ENCODE measurements at regions not wholly inside any gene's neighbourhood (a gene's known extent, or its start where the extent isn't known, plus 50 kb on each side); places are given as distances from the start of the nearest gene placed in this dataset.
"Not testable (repeated sequence)": the region's sequence is repeated elsewhere in the genome, so short reads cannot be mapped to it uniquely, and the experiment has no call there.

DNA sequence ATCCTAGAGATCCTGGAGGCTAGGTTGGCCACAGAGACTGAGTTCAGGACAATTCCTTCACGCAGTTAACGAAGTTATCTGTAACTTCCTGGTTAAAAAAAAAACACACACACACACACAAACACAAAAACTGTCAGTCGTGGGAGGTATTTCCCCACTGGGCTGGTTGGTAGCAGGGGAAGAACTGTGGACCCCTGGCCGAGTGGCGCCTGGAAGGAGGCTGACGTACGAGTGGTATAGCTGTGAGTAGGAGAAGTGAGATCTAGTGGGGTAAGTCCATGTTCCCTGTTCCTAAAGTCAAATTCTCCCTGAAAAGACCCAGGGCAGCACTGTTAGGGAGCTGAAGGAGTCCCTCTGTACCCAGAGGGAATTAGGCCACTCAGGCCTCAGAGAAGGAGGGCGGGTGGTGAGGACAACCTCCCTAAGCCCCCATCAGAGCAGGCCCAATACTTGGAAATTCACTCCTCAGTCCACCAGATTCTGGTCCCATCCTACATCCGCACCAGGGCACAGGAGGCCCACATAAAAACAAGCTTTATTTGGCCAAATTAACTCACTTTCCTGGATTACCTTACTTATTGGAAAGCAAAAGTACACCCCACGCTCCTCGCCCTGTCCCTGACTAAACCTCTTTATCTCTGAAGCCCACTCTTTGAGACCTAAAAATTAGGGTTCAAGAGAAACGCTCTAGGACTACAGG lies 108.3 kb upstream of the FOXD4L5 start:
- not testable (repeated sequence) for H3K27ac Mint-ChIP-seq; H3K27me3 Mint-ChIP-seq; H3K4me3 Mint-ChIP-seq; ATAC-seq; H3K36me3 Mint-ChIP-seq (ENCODE audit: low read depth); DNase-seq; H3K4me1 Mint-ChIP-seq; H3K9me3 ChIP-seq (ENCODE audit: control insufficient read depth, low read length, poor library complexity, severe bottlenecking)

DNA sequence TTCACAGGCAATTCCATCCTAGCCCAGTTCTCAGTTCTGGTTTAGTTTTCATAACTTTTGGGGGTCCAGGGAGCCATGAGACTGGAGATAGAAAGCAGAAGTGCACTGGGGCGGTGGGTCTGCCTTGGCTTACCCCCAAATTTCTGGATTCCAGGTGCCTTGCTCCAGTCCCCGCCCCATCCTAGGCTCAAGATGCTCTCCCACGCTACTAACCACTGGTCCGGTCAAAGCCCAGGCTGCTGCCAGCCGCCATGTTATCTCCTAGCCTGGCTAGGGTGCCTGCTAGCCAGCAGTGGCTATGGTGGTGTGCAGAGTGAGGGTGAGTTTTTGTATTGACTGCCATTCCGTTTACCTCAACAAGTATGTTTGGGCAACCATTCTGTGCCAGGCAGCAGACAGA lies 107.6 kb upstream of the FOXD4L5 start:
- not testable (repeated sequence) for H3K36me3 Mint-ChIP-seq (ENCODE audit: low read depth); H3K27ac Mint-ChIP-seq

DNA sequence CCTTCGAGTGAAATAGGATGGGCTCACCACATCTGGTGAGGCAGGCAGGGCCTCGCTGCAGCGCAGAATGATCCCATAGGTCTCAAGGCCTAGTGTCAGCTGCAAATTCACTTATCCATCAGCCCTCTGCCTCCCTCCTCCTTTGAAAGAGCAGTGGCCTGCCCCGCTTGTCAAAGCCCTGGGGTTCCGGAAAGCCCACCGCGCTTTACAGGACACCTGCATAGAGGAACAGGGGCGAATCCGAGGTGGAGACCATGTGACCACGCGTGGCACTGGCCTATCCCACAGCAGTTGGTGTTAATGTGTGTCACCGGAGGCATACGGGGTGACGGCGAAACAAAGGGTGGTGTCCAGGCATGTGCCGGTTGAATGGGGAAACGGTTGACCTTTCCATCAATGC lies 104.7 kb upstream of the FOXD4L5 start:
- peak; percentile 15 to 29 (median 28) for DNase-seq
- H3K9me3 ChIP-seq (ENCODE audit: control insufficient read depth, low read length, poor library complexity, severe bottlenecking); H3K27me3 Mint-ChIP-seq; H3K4me3 Mint-ChIP-seq; H3K4me1 Mint-ChIP-seq; H3K36me3 Mint-ChIP-seq (ENCODE audit: low read depth); H3K27ac Mint-ChIP-seq; ATAC-seq: not testable (repeated sequence)

More for the DNA sequence above, 107.6 kb upstream of the FOXD4L5 start:
- not testable (repeated sequence) for H3K4me3 Mint-ChIP-seq; H3K9me3 ChIP-seq (ENCODE audit: control insufficient read depth, low read length, poor library complexity, severe bottlenecking); H3K4me1 Mint-ChIP-seq; ATAC-seq; DNase-seq; H3K27me3 Mint-ChIP-seq

DNA sequence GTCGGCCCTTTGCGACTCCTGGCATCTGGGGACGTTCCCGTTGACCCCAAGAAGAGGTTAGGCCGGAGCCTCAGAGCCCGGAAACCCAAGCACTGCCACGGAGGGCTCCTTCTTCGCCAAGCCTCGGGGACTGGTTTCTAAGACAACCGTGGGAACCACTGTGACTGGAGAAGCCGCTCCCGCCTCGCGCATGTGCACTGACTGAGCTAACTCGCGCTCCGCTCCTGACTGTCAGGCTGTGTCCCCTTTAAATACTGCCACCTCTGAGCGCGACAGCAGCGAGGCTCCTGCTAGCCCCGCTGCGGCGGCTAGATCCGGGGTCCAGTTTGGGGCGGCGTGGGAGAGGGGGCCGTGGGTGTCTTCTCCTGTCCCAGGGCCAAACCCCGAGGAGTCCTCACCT lies 104.2 kb upstream of the FOXD4L5 start:
- not testable (repeated sequence) for H3K27me3 Mint-ChIP-seq; H3K4me3 Mint-ChIP-seq; H3K9me3 ChIP-seq (ENCODE audit: control insufficient read depth, low read length, poor library complexity, severe bottlenecking); H3K4me1 Mint-ChIP-seq; ATAC-seq; H3K27ac Mint-ChIP-seq; H3K36me3 Mint-ChIP-seq (ENCODE audit: low read depth); DNase-seq

DNA sequence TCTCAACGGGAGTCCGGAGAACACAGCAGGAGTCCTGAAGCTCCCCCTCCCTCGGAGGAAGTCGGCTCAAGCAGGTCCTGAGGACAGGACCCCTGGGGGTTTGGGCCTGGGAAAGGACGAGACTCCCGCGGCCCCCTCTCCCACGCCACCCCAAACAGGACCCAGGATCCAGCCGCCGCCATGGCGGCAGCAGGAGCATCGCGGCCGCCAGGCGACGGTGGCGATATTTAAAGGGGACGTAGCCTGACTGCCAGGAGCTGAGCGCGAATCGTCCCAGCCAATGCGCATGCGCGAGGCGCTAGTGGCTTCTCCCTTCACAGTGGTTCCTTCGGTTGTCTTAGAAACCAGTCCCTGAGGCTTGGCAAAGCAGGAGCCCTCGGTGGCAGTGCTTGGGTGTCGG lies 101.7 kb upstream of the FOXD4L5 start:
- not testable (repeated sequence) for H3K27ac Mint-ChIP-seq; H3K27me3 Mint-ChIP-seq; H3K9me3 ChIP-seq (ENCODE audit: control insufficient read depth, low read length, poor library complexity, severe bottlenecking); H3K36me3 Mint-ChIP-seq (ENCODE audit: low read depth); H3K4me1 Mint-ChIP-seq; ATAC-seq; H3K4me3 Mint-ChIP-seq
- peak; percentile 20 to 63 (median 56) for DNase-seq

DNA sequence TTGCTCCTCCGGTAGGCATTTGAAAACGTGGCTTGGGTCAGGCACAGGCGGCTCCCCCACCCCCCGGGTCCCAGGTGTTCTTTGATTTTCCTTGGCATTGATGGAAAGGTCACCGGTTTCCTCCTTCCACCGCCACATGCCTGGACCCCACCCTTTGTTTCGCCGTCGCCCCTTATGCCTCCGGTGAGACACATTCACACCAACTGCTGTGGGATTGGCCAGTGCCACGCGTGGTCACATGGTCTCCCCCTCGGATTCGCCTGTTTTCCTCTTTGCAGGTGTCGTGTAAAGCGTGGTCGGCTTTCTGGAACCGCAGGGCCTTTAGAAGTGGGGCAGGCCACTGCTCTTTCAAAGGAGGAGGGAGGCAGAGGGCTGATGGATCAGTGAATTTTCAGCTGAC lies 101.2 kb upstream of the FOXD4L5 start:
- not testable (repeated sequence) for DNase-seq; H3K27me3 Mint-ChIP-seq; H3K4me1 Mint-ChIP-seq; H3K9me3 ChIP-seq (ENCODE audit: control insufficient read depth, low read length, poor library complexity, severe bottlenecking); H3K4me3 Mint-ChIP-seq; H3K27ac Mint-ChIP-seq; ATAC-seq; H3K36me3 Mint-ChIP-seq (ENCODE audit: low read depth)

DNA sequence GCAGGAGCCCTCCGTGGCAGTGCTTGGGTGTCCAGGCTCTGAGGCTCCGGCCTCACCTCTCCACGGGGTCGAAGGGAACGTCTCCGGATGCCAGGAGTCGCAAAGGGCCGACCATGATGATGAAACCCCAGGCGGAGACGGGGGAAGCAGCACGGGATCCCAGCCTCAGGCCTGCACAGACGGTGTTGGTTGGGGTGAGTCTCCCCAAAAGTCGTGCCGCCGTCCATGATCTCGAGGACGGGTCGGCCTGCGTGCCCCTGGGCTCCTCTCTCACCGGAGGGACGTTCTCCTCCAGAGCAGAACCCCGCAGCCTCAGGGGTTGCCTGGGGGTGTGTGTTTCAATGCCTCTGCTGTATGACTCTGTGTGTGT lies 100.6 kb upstream of the FOXD4L5 start:
- not testable (repeated sequence) for H3K36me3 Mint-ChIP-seq (ENCODE audit: low read depth); H3K27me3 Mint-ChIP-seq; DNase-seq; H3K4me3 Mint-ChIP-seq; H3K27ac Mint-ChIP-seq; H3K9me3 ChIP-seq (ENCODE audit: control insufficient read depth, low read length, poor library complexity, severe bottlenecking); ATAC-seq; H3K4me1 Mint-ChIP-seq

DNA sequence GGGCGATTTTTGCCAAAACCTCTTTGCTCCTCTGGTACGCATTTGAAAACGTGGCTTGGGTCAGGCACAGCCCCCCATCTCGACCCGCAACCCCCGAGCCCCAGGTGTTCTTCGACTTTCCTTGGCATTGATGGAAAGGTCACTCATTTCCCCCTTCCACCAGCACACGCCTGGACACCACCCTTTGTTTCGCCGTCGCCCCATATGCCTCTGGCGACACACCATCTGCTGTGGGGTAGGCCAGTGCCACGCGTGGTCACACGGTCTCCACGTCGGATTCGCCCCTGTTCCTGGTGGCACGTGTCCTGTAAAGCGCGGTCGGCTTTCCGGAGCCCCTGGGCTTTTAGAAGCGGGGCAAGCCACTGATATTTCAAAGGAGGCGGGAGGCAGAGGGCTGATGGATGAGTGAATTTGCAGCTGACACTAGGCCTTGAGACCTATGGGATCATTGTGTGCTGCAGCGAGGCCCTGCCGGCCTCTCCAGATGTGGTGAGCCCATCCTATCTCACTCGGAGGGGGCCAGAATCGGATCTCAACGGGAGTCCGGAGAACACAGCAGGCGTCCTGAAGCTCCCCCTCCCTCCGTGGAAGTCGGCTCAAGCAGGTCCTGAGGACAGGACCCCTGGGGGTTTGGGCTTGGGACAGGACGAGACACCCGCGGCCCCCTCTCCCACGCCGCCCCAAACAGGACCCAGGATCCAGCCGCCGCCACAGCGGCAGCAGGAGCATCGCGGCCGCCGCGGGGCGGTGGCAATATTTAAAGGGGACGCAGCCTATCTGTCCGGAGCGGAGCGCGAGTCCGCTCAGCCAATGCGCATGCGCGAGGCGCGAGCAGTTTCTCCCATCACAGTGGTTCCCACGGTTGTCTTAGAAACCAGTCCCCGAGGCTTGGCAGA lies 100.0 kb upstream of the FOXD4L5 start:
- DNase-seq; H3K27ac Mint-ChIP-seq; ATAC-seq; H3K36me3 Mint-ChIP-seq (ENCODE audit: low read depth); H3K27me3 Mint-ChIP-seq; H3K4me1 Mint-ChIP-seq; H3K4me3 Mint-ChIP-seq; H3K9me3 ChIP-seq (ENCODE audit: control insufficient read depth, low read length, poor library complexity, severe bottlenecking): not testable (repeated sequence)

DNA sequence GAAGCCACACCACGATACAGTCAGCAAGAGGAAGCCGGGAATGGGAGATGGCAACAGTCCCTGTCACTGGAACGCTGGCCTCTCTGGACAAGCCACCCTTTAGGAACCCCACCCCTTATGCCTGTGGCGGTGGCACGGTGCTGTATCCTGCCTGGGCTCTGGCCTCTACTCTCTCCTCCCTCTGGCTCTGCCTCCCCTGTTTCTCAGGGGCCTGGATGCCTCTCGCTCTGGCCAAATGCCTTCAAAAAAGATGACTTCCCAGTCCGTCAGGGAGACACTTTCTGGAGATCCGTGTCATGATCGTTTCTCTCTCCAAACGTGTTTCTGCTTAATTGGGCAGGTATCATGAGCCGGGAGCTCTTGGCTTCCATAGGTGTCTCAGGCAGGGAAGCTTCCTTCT lies 99.1 kb upstream of the FOXD4L5 start:
- not testable (repeated sequence) for DNase-seq; H3K36me3 Mint-ChIP-seq (ENCODE audit: low read depth); H3K9me3 ChIP-seq (ENCODE audit: control insufficient read depth, low read length, poor library complexity, severe bottlenecking); H3K4me1 Mint-ChIP-seq; H3K27me3 Mint-ChIP-seq; H3K4me3 Mint-ChIP-seq; ATAC-seq; H3K27ac Mint-ChIP-seq

DNA sequence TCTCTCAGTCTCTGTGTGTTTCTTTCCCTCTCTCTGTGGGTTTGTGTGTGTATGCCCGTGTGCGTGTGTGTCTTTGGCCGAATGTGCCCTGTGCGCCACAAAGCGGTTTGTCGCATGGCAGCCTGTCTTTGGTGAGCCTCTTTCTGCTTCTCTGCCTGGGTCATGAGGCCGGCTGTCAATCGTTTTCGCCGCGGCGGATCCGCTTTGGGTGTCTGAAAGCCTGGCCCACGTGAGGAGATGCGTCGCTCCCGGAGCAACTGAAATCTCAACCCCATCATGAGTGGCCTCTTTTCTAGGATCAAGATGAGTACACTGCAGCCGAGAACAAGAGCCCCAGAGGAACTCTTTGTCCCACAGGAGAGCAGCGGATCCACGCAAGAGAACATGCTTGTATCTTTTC lies 98.6 kb upstream of the FOXD4L5 start:
- H3K4me3 Mint-ChIP-seq; H3K27me3 Mint-ChIP-seq; DNase-seq; H3K4me1 Mint-ChIP-seq; ATAC-seq; H3K9me3 ChIP-seq (ENCODE audit: control insufficient read depth, low read length, poor library complexity, severe bottlenecking); H3K36me3 Mint-ChIP-seq (ENCODE audit: low read depth); H3K27ac Mint-ChIP-seq: not testable (repeated sequence)

DNA sequence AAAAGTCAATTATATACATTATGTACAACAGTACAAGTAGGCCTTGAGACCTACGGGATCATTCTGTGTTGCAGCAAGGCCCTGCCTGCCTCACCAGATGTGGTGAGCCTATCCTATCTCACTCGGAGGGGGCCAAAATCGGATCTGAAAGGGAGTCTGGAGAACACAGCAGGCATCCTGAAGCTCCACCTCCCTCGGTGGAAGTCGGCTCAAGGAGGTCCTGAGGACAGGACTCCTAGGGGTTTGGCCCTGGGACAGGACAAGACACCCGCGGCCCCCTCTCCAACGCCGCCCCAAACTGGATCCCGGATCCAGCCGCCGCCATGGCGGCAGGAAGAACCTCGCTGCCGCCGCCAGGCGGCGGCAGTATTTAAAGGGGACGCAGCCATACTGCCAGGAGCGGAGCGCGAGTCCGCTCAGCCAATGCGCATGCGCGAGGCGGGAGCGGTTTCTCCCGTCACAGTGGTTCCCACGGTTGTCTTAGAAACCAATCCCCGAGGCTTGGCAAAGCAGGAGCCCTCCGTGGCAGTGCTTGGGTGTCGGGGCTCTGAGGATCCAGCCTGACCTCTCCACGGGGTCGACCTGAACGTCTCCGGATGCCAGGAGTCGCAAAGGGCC lies 97.8 kb upstream of the FOXD4L5 start:
- not testable (repeated sequence) for H3K9me3 ChIP-seq (ENCODE audit: control insufficient read depth, low read length, poor library complexity, severe bottlenecking); H3K27ac Mint-ChIP-seq; H3K4me1 Mint-ChIP-seq; H3K27me3 Mint-ChIP-seq; DNase-seq; ATAC-seq; H3K4me3 Mint-ChIP-seq; H3K36me3 Mint-ChIP-seq (ENCODE audit: low read depth)

All from T-helper 17 cell (primary cell).